Transverse colon (tissue), 3 donors: ENCODE measurements at regions not wholly inside any gene's neighbourhood (a gene's known extent, or its start where the extent isn't known, plus 50 kb on each side); places are given as distances from the start of the nearest gene placed in this dataset.

Experiments
- CTCF ChIP-seq, 5 experiments: fragments of 200-600 bp in 3 of 5; fragments of 450-650 bp in 2 of 5; sonication (generic) in 3 of 5; IDR thresholded peaks; 1 replicate in 2 of 5; 2 replicates in 3 of 5; pipeline ENCODE4 v1.5.1; 2016 to 2017; ENCODE audit warnings: antibody characterized with exemption in 5 of 5, inconsistent platforms in 3 of 5, mild to moderate bottlenecking in 2 of 5, moderate library complexity in 1 of 5
- EP300 ChIP-seq: sonication (generic); formaldehyde crosslinking; IDR thresholded peaks from one replicate; pipeline ENCODE4 v1.6.1; 2017; ENCODE audit warnings: antibody characterized with exemption, low read depth

GRCh38 chr12:13918897-13919296 is 62.5 kb downstream of the GRIN2B start:
- no peak for TF ChIP-seq CTCF (IDR thresholded peaks at IDR 0.05)
- no peak for TF ChIP-seq EP300
